Gastrocnemius medialis (tissue), 4 donors: ENCODE measurements at regions not wholly inside any gene's neighbourhood (a gene's known extent, or its start where the extent isn't known, plus 50 kb on each side); places are given as distances from the start of the nearest gene placed in this dataset.

Source experiments
- ATAC-seq, 2 donors: fragments of 150-250 bp; one replicate each; pipeline ENCODE4 v1.9.1; 2016
- DNase-seq, 2 donors: peaks; one replicate each; pipeline ENCODE4 v3.0.0-alpha.2; 2019
- H3K27ac ChIP-seq, 4 donors: fragments of 200-600 bp; sonication (generic); 1 replicate in 1 of 4; 2 replicates in 3 of 4; pipeline ENCODE4 v1.5.1; 2016 to 2018; ENCODE audit warnings: mild to moderate bottlenecking in 2 of 4, moderate library complexity in 1 of 4
- H3K27me3 ChIP-seq, 3 donors: fragments of 200-600 bp; sonication (generic) in 2 of 3; 1 replicate in 1 of 3; 2 replicates in 2 of 3; pipeline versions ENCODE4 v1.5.1 to v1.6.0; 2016 to 2019; ENCODE audit warnings: mild to moderate bottlenecking in 1 of 3, moderate library complexity in 1 of 3
- H3K36me3 ChIP-seq, 2 donors: fragments of 200-600 bp; sonication (generic) in 1 of 2; one replicate each; pipeline ENCODE4 v1.5.1; 2017 to 2018
- H3K4me1 ChIP-seq, 2 donors: fragments of 200-600 bp; sonication (generic) in 1 of 2; one replicate each; pipeline ENCODE4 v1.5.1; 2016 to 2017; ENCODE audit warnings: mild to moderate bottlenecking in 2 of 2
- H3K4me3 ChIP-seq, 4 donors: fragments of 200-600 bp; sonication (generic) in 3 of 4; 1 replicate in 1 of 4; 2 replicates in 3 of 4; pipeline ENCODE4 v1.5.1; 2016 to 2019; ENCODE audit warnings: mild to moderate bottlenecking in 2 of 4
- H3K9me3 ChIP-seq, 3 donors: fragments of 200-600 bp; sonication (generic) in 2 of 3; 1 replicate in 1 of 3; 2 replicates in 2 of 3; pipeline ENCODE4 v1.5.1; 2016 to 2019
- CTCF ChIP-seq, 5 experiments: fragments of 450-650 bp in 3 of 5; fragments of 200-600 bp in 2 of 5; sonication (generic) in 2 of 5; IDR thresholded peaks in 4 of 5; conservative IDR thresholded peaks in 1 of 5; 1 replicate in 4 of 5; 2 replicates in 1 of 5; pipeline ENCODE4 v1.5.1; 2016 to 2019; ENCODE audit warnings: antibody characterized with exemption in 5 of 5, mild to moderate bottlenecking in 3 of 5, moderate library complexity in 3 of 5
- POLR2A ChIP-seq, 2 donors: fragments of 450-650 bp; IDR thresholded peaks; one replicate each; pipeline ENCODE4 v1.6.1; 2017; ENCODE audit warnings: antibody characterized with exemption in 2 of 2, mild to moderate bottlenecking in 2 of 2, moderate library complexity in 2 of 2
- in situ Hi-C, 4 donors: fragments of 200-750 bp; cut with MboI; loops; one replicate each; pipeline versions ENCODE4 v1.15.0 to v1.8.0; 2017; ENCODE audit warnings: low sequenced_read_pairs in 4 of 4
- intact Hi-C: fragments of 100-400 bp; cut with DNase I; formaldehyde crosslinking; loops from one replicate; pipeline ENCODE4 v1.15.1; 2023; ENCODE audit warnings: low total_unique reads

GRCh38 chr1:70877343-70877742 is 170.3 kb downstream of the PTGER3 start:
- Histone ChIP-seq H3K9me3 (no peaks in the 10 kb centered on the region), H3K27me3 (no peaks in the 10 kb centered on the region), H3K4me1 (no peaks in the 10 kb centered on the region), H3K27ac (no peak overlapping the region), H3K4me3 (no peak overlapping the region), H3K36me3 (no peaks in the 10 kb centered on the region)
- DNase-seq (no peak), ATAC-seq (no peak)
- TF ChIP-seq CTCF (IDR thresholded peaks at IDR 0.05 in 4 of 5, conservative IDR thresholded peaks at IDR 0.05 in 1 of 5) (no peak), POLR2A (IDR thresholded peaks at IDR 0.05) (no peak)
- intact Hi-C loops (loop anchor here (5.0 kb wide), 1 partner anchor 130 kb away; no protein-coding TSS in a partner anchor), in situ Hi-C loops (no loop called here)

- H3K9me3 ChIP-seq, result no peaks in the 10 kb centered on the region
- no peaks in the 10 kb centered on the region for H3K27me3 ChIP-seq
- intact Hi-C loops (no loop called here), in situ Hi-C loops (no loop called here)
- H3K4me1 ChIP-seq, result no peaks in the 10 kb centered on the region
- DNase-seq (no peak), ATAC-seq (no peak)
- TF ChIP-seq POLR2A (IDR thresholded peaks at IDR 0.05), result no peak
- no peak for TF ChIP-seq CTCF (IDR thresholded peaks at IDR 0.05 in 4 of 5, conservative IDR thresholded peaks at IDR 0.05 in 1 of 5)
- no peaks in the 10 kb centered on the region for H3K36me3 ChIP-seq
- no peak overlapping the region for H3K4me3 ChIP-seq
- H3K27ac ChIP-seq, result no peak overlapping the region
Measured at GRCh38 chr1:70887936-70888335, 159.7 kb downstream of the PTGER3 start.

- in situ Hi-C loops, result no loop called here
- ATAC-seq (no peak), DNase-seq (no peak)
Measured at GRCh38 chr1:70888722-70889121, 158.9 kb downstream of the PTGER3 start.

GRCh38 chr1:70890408-70890807 is 157.2 kb downstream of the PTGER3 start:
- DNase-seq (no peak), ATAC-seq (no peak)
- no peaks in the 10 kb centered on the region for H3K36me3 ChIP-seq
- H3K4me3 ChIP-seq, result no peak overlapping the region
- H3K4me1 ChIP-seq, result no peaks in the 10 kb centered on the region
- H3K27ac ChIP-seq, result no peak overlapping the region
- H3K9me3 ChIP-seq, result no peaks in the 10 kb centered on the region
- intact Hi-C loops (no loop called here), in situ Hi-C loops (no loop called here)
- H3K27me3 ChIP-seq, result no peaks in the 10 kb centered on the region
- no peak for TF ChIP-seq POLR2A (IDR thresholded peaks at IDR 0.05)
- no peak for TF ChIP-seq CTCF (IDR thresholded peaks at IDR 0.05 in 4 of 5, conservative IDR thresholded peaks at IDR 0.05 in 1 of 5)

More at GRCh38 chr1:70888722-70889121, 158.9 kb downstream of the PTGER3 start:
- no peak for TF ChIP-seq CTCF (IDR thresholded peaks at IDR 0.05 in 4 of 5, conservative IDR thresholded peaks at IDR 0.05 in 1 of 5)
- TF ChIP-seq POLR2A (IDR thresholded peaks at IDR 0.05), result no peak
- Histone ChIP-seq H3K36me3 (no peaks in the 10 kb centered on the region), H3K4me3 (no peak overlapping the region), H3K27me3 (no peaks in the 10 kb centered on the region), H3K4me1 (no peaks in the 10 kb centered on the region), H3K27ac (no peak overlapping the region), H3K9me3 (no peaks in the 10 kb centered on the region)
- intact Hi-C loops, result no loop called here
